Activated CD8-positive, alpha-beta memory T cell treated with anti-CD3 and anti-CD28 coated beads, Interleukin-2, amount 10 ng/mL, durations not matched to agents 7 days and 5 days (primary cell): ENCODE measurements at regions not wholly inside any gene's neighbourhood (a gene's known extent, or its start where the extent isn't known, plus 50 kb on each side); places are given as distances from the start of the nearest gene placed in this dataset.
"Not testable (repeated sequence)": the region's sequence is repeated elsewhere in the genome, so short reads cannot be mapped to it uniquely, and the experiment has no call there.

Experiments used
- ATAC-seq: fragments of 150-1000 bp; cut with Tn5 transposase; one replicate; pipeline ENCODE4 v1.10.0; 2021; ENCODE audit warnings: moderate library complexity
- CTCF ChIA-PET: fragments of 350-600 bp; sonication (Branson Sonifier 250); formaldehyde crosslinking; loops from one replicate; lab custom pipeline; 2021; ENCODE audit warnings: antibody characterized with exemption; lab: Charles Lee
- DNase-seq: peaks from one replicate; pipeline ENCODE4 v3.0.0-alpha.2; 2020
- H3K27ac Mint-ChIP-seq: one replicate; pipeline ENCODE4 v1.8.0; 2021; ENCODE audit warnings: mild to moderate bottlenecking, mixed read lengths
- H3K27me3 Mint-ChIP-seq: one replicate; pipeline ENCODE4 v1.8.0; 2021; ENCODE audit warnings: mixed read lengths
- H3K36me3 Mint-ChIP-seq: one replicate; pipeline ENCODE4 v1.8.0; 2021; ENCODE audit warnings: mild to moderate bottlenecking, mixed read lengths
- H3K4me1 Mint-ChIP-seq: one replicate; pipeline ENCODE4 v1.8.0; 2021; ENCODE audit warnings: mixed read lengths
- H3K4me3 Mint-ChIP-seq: one replicate; pipeline ENCODE4 v1.8.0; 2021; ENCODE audit warnings: mild to moderate bottlenecking, moderate library complexity, mixed read lengths
- H3K9me3 Mint-ChIP-seq: one replicate; pipeline ENCODE4 v1.8.0; 2022; ENCODE audit warnings: low read depth, mixed read lengths

GRCh38 chr4:97414161-97414560 is 729.1 kb downstream of the STPG2 start:
- Mint-ChIP-seq H3K27ac (no peak overlapping the region), H3K9me3 (peaks cover 7% of the 10 kb centered on the region), H3K4me1 (no peaks in the 10 kb centered on the region), H3K36me3 (no peaks in the 10 kb centered on the region), H3K27me3 (no peaks in the 10 kb centered on the region), H3K4me3 (no peak overlapping the region)
- ATAC-seq (no peak), DNase-seq (no peak)
- CTCF ChIA-PET, result no interaction called here

- H3K27ac Mint-ChIP-seq, result no peak overlapping the region
- ATAC-seq (no peak), DNase-seq (no peak)
- H3K36me3 Mint-ChIP-seq, result no peaks in the 10 kb centered on the region
- H3K9me3 Mint-ChIP-seq, result peaks cover 4% of the 10 kb centered on the region
- no peak overlapping the region for H3K4me3 Mint-ChIP-seq
- no peaks in the 10 kb centered on the region for H3K27me3 Mint-ChIP-seq
- H3K4me1 Mint-ChIP-seq, result no peaks in the 10 kb centered on the region
- CTCF ChIA-PET, result no interaction called here
Observed at GRCh38 chr4:97432551-97432950, 710.7 kb downstream of the STPG2 start.

DNA sequence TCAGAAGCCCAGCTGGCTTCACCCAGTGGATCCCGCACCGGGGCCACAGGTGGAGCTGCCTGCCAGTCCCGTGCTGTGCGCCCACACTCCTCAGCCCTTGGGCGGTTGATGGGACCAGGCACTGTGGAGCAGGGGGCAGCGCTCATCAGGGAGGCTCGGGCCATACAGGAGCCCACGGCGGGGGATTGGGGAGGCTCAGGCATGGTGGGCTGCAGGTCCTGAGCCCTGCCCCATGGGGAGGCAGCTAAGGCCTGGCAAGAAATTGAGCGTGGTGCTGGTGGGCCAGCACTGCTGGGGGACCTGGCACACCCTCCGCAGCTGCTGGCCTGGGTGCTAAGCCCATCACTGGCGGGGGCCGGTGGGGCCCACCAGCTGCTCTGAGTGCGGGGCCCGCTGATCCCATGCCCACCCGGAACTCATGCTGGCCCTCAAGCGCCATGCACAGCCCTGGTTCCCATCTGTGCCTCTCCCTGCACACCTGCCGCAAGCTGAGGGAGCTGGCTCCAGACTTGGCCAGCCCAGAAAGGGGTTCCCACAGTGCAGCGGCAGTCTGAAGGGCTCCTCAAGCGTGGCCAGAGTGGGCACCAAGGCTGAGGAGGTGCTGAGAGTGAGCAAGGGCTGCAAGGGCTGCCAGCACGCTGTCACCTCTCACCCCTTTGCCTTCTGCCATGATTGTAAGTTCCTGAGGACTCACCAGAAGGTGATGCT is 705.1 kb downstream of the STPG2 start:
- CTCF ChIA-PET, H3K36me3 Mint-ChIP-seq, H3K4me3 Mint-ChIP-seq, ATAC-seq, DNase-seq, H3K9me3 Mint-ChIP-seq, H3K27ac Mint-ChIP-seq, H3K4me1 Mint-ChIP-seq, H3K27me3 Mint-ChIP-seq: not testable (repeated sequence)

GRCh38 chr4:97453186-97453585 is 690.1 kb downstream of the STPG2 start:
- DNase-seq, result no peak
- no peak for ATAC-seq
- CTCF ChIA-PET, result no interaction called here
- Mint-ChIP-seq H3K9me3 (peaks cover 6% of the 10 kb centered on the region), H3K27me3 (no peaks in the 10 kb centered on the region), H3K36me3 (no peaks in the 10 kb centered on the region), H3K4me3 (no peak overlapping the region), H3K27ac (no peak overlapping the region), H3K4me1 (no peaks in the 10 kb centered on the region)

DNA sequence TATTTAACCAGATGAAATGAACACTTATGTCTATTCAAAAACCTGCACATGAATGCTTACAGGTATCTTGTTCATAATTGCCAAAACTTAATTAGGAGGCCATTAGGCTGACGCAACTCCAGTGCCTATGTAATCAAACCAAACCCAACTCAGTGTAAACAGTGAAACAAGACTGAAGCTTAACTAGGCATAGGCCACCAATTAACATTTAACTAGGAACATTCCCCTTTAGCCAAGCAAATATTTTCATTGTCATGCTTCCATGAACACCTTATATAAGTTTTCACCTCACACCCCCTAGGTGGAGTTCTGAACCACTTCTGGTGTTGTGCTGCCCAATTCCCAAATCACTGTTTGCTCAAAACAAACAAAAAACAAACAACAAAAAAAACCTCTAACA is 686.0 kb downstream of the STPG2 start:
- H3K27me3 Mint-ChIP-seq, result no peaks in the 10 kb centered on the region
- no peaks in the 10 kb centered on the region for H3K4me1 Mint-ChIP-seq
- CTCF ChIA-PET, result no interaction called here
- ATAC-seq (no peak), DNase-seq (no peak)
- H3K36me3 Mint-ChIP-seq, result no peaks in the 10 kb centered on the region
- H3K4me3 Mint-ChIP-seq, result no peak overlapping the region
- no peak overlapping the region for H3K27ac Mint-ChIP-seq
- H3K9me3 Mint-ChIP-seq, result peaks cover 6% of the 10 kb centered on the region

GRCh38 chr4:97468272-97468671 is 675.0 kb downstream of the STPG2 start:
- H3K36me3 Mint-ChIP-seq, result no peaks in the 10 kb centered on the region
- no peaks in the 10 kb centered on the region for H3K27me3 Mint-ChIP-seq
- H3K27ac Mint-ChIP-seq, result no peak overlapping the region
- CTCF ChIA-PET, result no interaction called here
- ATAC-seq (no peak), DNase-seq (no peak)
- H3K4me3 Mint-ChIP-seq, result no peak overlapping the region
- H3K4me1 Mint-ChIP-seq, result no peaks in the 10 kb centered on the region
- H3K9me3 Mint-ChIP-seq, result peaks cover 6% of the 10 kb centered on the region

- no peaks in the 10 kb centered on the region for H3K27me3 Mint-ChIP-seq
- H3K4me1 Mint-ChIP-seq, result no peaks in the 10 kb centered on the region
- no peaks in the 10 kb centered on the region for H3K36me3 Mint-ChIP-seq
- no peak overlapping the region for H3K27ac Mint-ChIP-seq
- DNase-seq (no peak), ATAC-seq (no peak)
- no peak overlapping the region for H3K4me3 Mint-ChIP-seq
- CTCF ChIA-PET, result no interaction called here
- H3K9me3 Mint-ChIP-seq, result peaks cover 2% of the 10 kb centered on the region
Observed at GRCh38 chr4:97475621-97476020, 667.7 kb downstream of the STPG2 start.

GRCh38 chr4:97477974-97478373 is 665.3 kb downstream of the STPG2 start:
- no peaks in the 10 kb centered on the region for H3K4me1 Mint-ChIP-seq
- no peak for DNase-seq
- ATAC-seq, result no peak
- no peak overlapping the region for H3K27ac Mint-ChIP-seq
- no peaks in the 10 kb centered on the region for H3K27me3 Mint-ChIP-seq
- H3K9me3 Mint-ChIP-seq, result no peaks in the 10 kb centered on the region
- no peaks in the 10 kb centered on the region for H3K36me3 Mint-ChIP-seq
- no peak overlapping the region for H3K4me3 Mint-ChIP-seq
- CTCF ChIA-PET, result no interaction called here

DNA sequence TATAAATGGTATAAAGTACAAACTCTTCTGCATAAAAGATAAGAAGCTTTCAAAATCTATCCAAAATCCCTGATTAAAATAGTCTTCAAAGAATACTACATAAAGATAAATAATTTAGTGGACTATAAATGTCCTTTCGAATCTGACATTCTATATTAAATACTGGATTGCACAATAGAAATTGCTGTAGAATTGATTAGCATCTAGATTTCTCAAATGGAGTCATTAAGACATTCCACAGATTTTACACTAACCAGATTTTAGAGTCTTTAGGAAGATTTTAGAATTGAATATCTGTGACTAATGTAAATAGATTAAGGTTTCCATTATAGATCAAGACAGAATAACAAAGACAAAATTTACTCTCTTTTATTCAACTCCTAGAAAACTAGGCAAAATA is 663.9 kb downstream of the STPG2 start:
- CTCF ChIA-PET, result no interaction called here
- no peak for DNase-seq
- H3K4me1 Mint-ChIP-seq, result no peaks in the 10 kb centered on the region
- no peaks in the 10 kb centered on the region for H3K27me3 Mint-ChIP-seq
- no peak for ATAC-seq
- no peak overlapping the region for H3K27ac Mint-ChIP-seq
- no peaks in the 10 kb centered on the region for H3K36me3 Mint-ChIP-seq
- H3K4me3 Mint-ChIP-seq, result no peak overlapping the region
- no peaks in the 10 kb centered on the region for H3K9me3 Mint-ChIP-seq

- Mint-ChIP-seq H3K27ac (no peak overlapping the region), H3K4me3 (no peak overlapping the region), H3K27me3 (no peaks in the 10 kb centered on the region), H3K36me3 (no peaks in the 10 kb centered on the region), H3K9me3 (peaks cover 12% of the 10 kb centered on the region), H3K4me1 (no peaks in the 10 kb centered on the region)
- DNase-seq (no peak), ATAC-seq (no peak)
- CTCF ChIA-PET, result no interaction called here
Observed at GRCh38 chr4:97491856-97492255, 651.4 kb downstream of the STPG2 start.

- Mint-ChIP-seq H3K27me3 (no peaks in the 10 kb centered on the region), H3K4me3 (no peak overlapping the region), H3K36me3 (no peaks in the 10 kb centered on the region), H3K9me3 (peaks cover 10% of the 10 kb centered on the region), H3K4me1 (no peaks in the 10 kb centered on the region), H3K27ac (no peak overlapping the region)
- CTCF ChIA-PET, result no interaction called here
- ATAC-seq (no peak), DNase-seq (no peak)
Observed at GRCh38 chr4:97493815-97494518, 649.3 kb downstream of the STPG2 start.

DNA sequence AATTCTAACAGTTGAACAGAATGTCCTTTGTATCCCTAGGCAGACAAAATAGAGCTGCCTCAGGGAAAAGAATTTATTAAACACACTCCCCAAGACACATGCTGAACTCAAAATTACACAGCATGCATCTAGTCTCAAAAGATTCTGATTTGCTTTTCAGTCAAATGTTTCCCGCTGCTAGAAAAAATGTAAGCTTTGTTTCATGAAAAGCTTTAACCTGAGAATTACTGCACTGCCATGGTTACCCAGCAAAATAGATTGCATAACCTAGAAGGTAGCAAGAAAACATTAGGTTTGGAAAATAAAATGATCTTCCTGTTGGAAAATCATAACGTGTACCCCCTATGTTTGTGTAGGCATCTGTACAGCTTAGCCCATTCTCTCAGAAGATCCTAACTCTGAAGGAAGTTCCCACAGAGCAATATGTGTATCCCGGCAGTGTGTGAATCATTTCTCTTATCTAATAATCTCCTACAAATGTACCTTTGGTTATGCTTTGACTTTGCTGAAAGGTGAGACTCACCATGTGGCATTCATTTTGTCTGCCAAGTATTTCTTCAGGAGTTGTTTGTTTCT is 646.9 kb downstream of the STPG2 start:
- DNase-seq, result no peak
- Mint-ChIP-seq H3K36me3 (no peaks in the 10 kb centered on the region), H3K4me1 (no peaks in the 10 kb centered on the region), H3K27me3 (no peaks in the 10 kb centered on the region), H3K4me3 (no peak overlapping the region), H3K9me3 (peaks cover 3% of the 10 kb centered on the region), H3K27ac (no peak overlapping the region)
- no peak for ATAC-seq
- CTCF ChIA-PET, result no interaction called here

GRCh38 chr4:97498875-97499274 is 644.4 kb downstream of the STPG2 start:
- Mint-ChIP-seq H3K4me1 (no peaks in the 10 kb centered on the region), H3K36me3 (no peaks in the 10 kb centered on the region), H3K9me3 (peaks cover 2% of the 10 kb centered on the region), H3K27me3 (no peaks in the 10 kb centered on the region), H3K27ac (no peak overlapping the region), H3K4me3 (no peak overlapping the region)
- ATAC-seq (no peak), DNase-seq (no peak)
- CTCF ChIA-PET, result no interaction called here

- Mint-ChIP-seq H3K4me1 (no peaks in the 10 kb centered on the region), H3K36me3 (no peaks in the 10 kb centered on the region), H3K27me3 (no peaks in the 10 kb centered on the region), H3K9me3 (no peaks in the 10 kb centered on the region), H3K27ac (no peak overlapping the region), H3K4me3 (no peak overlapping the region)
- no peak for ATAC-seq
- CTCF ChIA-PET, result no interaction called here
- no peak for DNase-seq
Observed at GRCh38 chr4:97500423-97500822, 642.9 kb downstream of the STPG2 start.
